ENCODE measurements at regions not wholly inside any gene's neighbourhood (a gene's known extent, or its start where the extent isn't known, plus 50 kb on each side); places are given as distances from the start of the nearest gene placed in this dataset.

GRCh38 chr11:128125723-128126122, 461.6 kb downstream of the ETS1 start:
- Histone ChIP-seq H3K36me3 (no peaks in the 10 kb centered on the region), H3K4me1 (no peaks in the 10 kb centered on the region), H3K9me3 (no peaks in the 10 kb centered on the region), H3K27ac (no peak overlapping the region), H3K27me3 (ENCODE audit: low read depth) (no peaks in the 10 kb centered on the region), H3K4me3 (no peak overlapping the region)
- ATAC-seq (no peak), DNase-seq (no peak)
- intact Hi-C loops (cut with DNase I) = no loop called here
- no peak for TF ChIP-seq CTCF (IDR thresholded peaks at IDR 0.05)

GRCh38 chr11:128116885-128117284, 470.5 kb downstream of the ETS1 start:
- H3K9me3 ChIP-seq = no peaks in the 10 kb centered on the region
- intact Hi-C loops (cut with DNase I) = no loop called here
- H3K4me3 ChIP-seq = no peak overlapping the region
- H3K36me3 ChIP-seq = no peaks in the 10 kb centered on the region
- DNase-seq (no peak), ATAC-seq (no peak)
- no peaks in the 10 kb centered on the region for H3K27me3 ChIP-seq (ENCODE audit: low read depth)
- no peak overlapping the region for H3K27ac ChIP-seq
- no peak for TF ChIP-seq CTCF (IDR thresholded peaks at IDR 0.05)
- no peaks in the 10 kb centered on the region for H3K4me1 ChIP-seq

GRCh38 chr11:128116447-128116846, 470.9 kb downstream of the ETS1 start:
- DNase-seq (no peak), ATAC-seq (no peak)
- TF ChIP-seq CTCF (IDR thresholded peaks at IDR 0.05) = no peak
- intact Hi-C loops (cut with DNase I) = no loop called here
- Histone ChIP-seq H3K27me3 (ENCODE audit: low read depth) (no peaks in the 10 kb centered on the region), H3K36me3 (no peaks in the 10 kb centered on the region), H3K27ac (no peak overlapping the region), H3K9me3 (no peaks in the 10 kb centered on the region), H3K4me3 (no peak overlapping the region), H3K4me1 (no peaks in the 10 kb centered on the region)

GRCh38 chr11:128105950-128106349, 481.4 kb downstream of the ETS1 start:
- H3K36me3 ChIP-seq = no peaks in the 10 kb centered on the region
- intact Hi-C loops (cut with DNase I) = no loop called here
- H3K4me3 ChIP-seq = no peak overlapping the region
- ATAC-seq (no peak), DNase-seq (no peak)
- H3K27ac ChIP-seq = no peak overlapping the region
- no peaks in the 10 kb centered on the region for H3K27me3 ChIP-seq (ENCODE audit: low read depth)
- H3K4me1 ChIP-seq = no peaks in the 10 kb centered on the region
- no peaks in the 10 kb centered on the region for H3K9me3 ChIP-seq
- no peak for TF ChIP-seq CTCF (IDR thresholded peaks at IDR 0.05)

- H3K9me3 ChIP-seq = no peaks in the 10 kb centered on the region
- H3K4me3 ChIP-seq = no peak overlapping the region
- H3K27me3 ChIP-seq (ENCODE audit: low read depth) = no peaks in the 10 kb centered on the region
- no peaks in the 10 kb centered on the region for H3K36me3 ChIP-seq
- no peak for ATAC-seq
- DNase-seq = no peak
- no peak overlapping the region for H3K27ac ChIP-seq
- no peak for TF ChIP-seq CTCF (IDR thresholded peaks at IDR 0.05)
- intact Hi-C loops (cut with DNase I) = no loop called here
- no peaks in the 10 kb centered on the region for H3K4me1 ChIP-seq
Observed at GRCh38 chr11:128105511-128105910, 481.8 kb downstream of the ETS1 start.

GRCh38 chr11:128103278-128103873, 484.0 kb downstream of the ETS1 start:
- H3K4me1 ChIP-seq = no peaks in the 10 kb centered on the region
- no peak for TF ChIP-seq CTCF (IDR thresholded peaks at IDR 0.05)
- H3K27ac ChIP-seq = no peak overlapping the region
- intact Hi-C loops (cut with DNase I) = no loop called here
- no peak overlapping the region for H3K4me3 ChIP-seq
- no peaks in the 10 kb centered on the region for H3K27me3 ChIP-seq (ENCODE audit: low read depth)
- H3K9me3 ChIP-seq = no peaks in the 10 kb centered on the region
- no peak for ATAC-seq
- H3K36me3 ChIP-seq = no peaks in the 10 kb centered on the region
- DNase-seq = no peak

Data from lower lobe of right lung (tissue), 2 donors.